ENCODE measurements at regions not wholly inside any gene's neighbourhood (a gene's known extent, or its start where the extent isn't known, plus 50 kb on each side); places are given as distances from the start of the nearest gene placed in this dataset.
"Not testable (repeated sequence)": the region's sequence is repeated elsewhere in the genome, so short reads cannot be mapped to it uniquely, and the experiment has no call there.

- DNase-seq (ENCODE audit: low spot score) (no peak), ATAC-seq (no peak)
- Mint-ChIP-seq H3K27me3 (ENCODE audit: low read depth) (peaks cover 15% of the 10 kb centered on the region), H3K27ac (no peak overlapping the region), H3K36me3 (peaks cover 77% of the 10 kb centered on the region), H3K9me3 (peaks cover 86% of the 10 kb centered on the region), H3K4me3 (no peak overlapping the region), H3K4me1 (no peaks in the 10 kb centered on the region)
- CTCF ChIA-PET: no interaction called here
- POLR2A ChIA-PET: no interaction called here
- no peak for TF ChIP-seq ZBTB43 (CRISPR knock-in tag; IDR thresholded peaks at IDR 0.05)
- no peak for TF ChIP-seq ZNF219 (CRISPR knock-in tag; IDR thresholded peaks at IDR 0.05; ENCODE audit: borderline replicate concordance)
- no peak for TF ChIP-seq TP53 (CRISPR knock-in tag; IDR thresholded peaks at IDR 0.05)
- TF ChIP-seq ZNF396 (CRISPR knock-in tag; IDR thresholded peaks at IDR 0.05; ENCODE audit: borderline replicate concordance): no peak
- TF ChIP-seq KAT7 (CRISPR knock-in tag; IDR thresholded peaks at IDR 0.05; ENCODE audit: borderline replicate concordance): no peak
These were observed 154.9 kb downstream of the SHCBP1 start for GRCh38 chr16:46466239-46466638.

GRCh38 chr16:46454801-46455200, 166.4 kb downstream of the SHCBP1 start:
- H3K27me3 Mint-ChIP-seq (ENCODE audit: low read depth); ATAC-seq; POLR2A ChIA-PET: not testable (repeated sequence)

DNA sequence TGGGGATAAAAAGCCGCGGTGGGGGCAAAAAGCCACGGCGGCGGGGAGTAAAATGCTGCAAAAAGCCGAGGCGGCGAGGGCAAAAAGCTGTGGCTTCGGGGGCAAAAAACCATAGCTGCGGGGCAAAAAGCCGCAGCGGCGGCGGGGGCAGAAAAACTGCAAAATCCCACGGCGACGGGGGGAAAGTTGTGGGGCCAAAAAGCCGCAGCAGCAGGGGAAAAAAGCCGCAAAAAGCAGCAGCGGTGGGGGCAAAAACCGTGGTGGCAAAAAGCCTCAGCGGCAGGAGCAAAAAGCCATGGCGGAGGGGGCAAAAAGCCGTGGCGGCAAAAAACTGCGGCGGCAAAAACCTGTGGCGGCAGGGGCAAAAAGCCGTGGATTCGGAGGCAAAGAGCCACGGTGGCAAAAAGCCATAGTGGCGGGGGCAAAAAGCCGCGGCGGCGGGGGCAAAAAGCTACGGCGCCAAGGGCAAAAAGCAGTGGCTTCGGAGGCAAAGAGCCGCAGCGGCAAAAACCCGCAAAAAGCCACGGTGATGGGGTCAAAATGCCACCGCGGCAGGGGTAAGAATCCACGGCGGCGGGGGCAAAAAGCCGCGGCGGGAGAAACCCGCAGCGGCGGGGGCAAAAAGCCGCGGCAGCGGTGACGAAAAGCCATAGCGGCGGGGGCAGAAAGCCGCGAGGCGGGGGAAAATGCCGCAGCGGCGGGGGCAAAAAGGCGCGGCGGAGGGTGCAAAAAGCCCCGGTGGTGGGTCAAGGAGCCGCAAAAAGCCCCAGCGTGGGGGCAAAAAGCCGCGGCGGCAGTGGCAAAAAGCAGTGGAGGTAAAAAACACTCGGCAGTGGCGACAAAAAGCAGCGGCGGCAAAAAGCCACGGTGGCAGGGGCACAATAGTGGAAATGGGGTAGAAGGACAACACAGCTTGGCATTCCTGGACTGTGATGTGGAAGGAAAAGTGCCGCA, 192.8 kb downstream of the SHCBP1 start:
- H3K4me3 Mint-ChIP-seq: no peak overlapping the region
- no peak for DNase-seq (ENCODE audit: low spot score)
- POLR2A ChIA-PET: no interaction called here
- H3K9me3 Mint-ChIP-seq: peaks cover 50% of the 10 kb centered on the region
- H3K4me1 Mint-ChIP-seq: no peaks in the 10 kb centered on the region
- CTCF ChIA-PET: no interaction called here
- TF ChIP-seq, protein P1, sequence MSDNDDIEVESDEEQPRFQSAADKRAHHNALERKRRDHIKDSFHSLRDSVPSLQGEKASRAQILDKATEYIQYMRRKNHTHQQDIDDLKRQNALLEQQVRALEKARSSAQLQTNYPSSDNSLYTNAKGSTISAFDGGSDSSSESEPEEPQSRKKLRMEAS (CRISPR knock-in tag; IDR thresholded peaks at IDR 0.05): no peak
- TF ChIP-seq TP53 (CRISPR knock-in tag; IDR thresholded peaks at IDR 0.05) (no peak), ZNF138 (CRISPR knock-in tag; conservative IDR thresholded peaks at IDR 0.05) (no peak), ZBTB21 (CRISPR knock-in tag; IDR thresholded peaks at IDR 0.05; ENCODE audit: borderline replicate concordance) (no peak), MXD4 (CRISPR knock-in tag; IDR thresholded peaks at IDR 0.05; ENCODE audit: borderline replicate concordance) (no peak), KAT7 (CRISPR knock-in tag; IDR thresholded peaks at IDR 0.05; ENCODE audit: borderline replicate concordance) (no peak), ZNF423 (CRISPR knock-in tag; IDR thresholded peaks at IDR 0.05) (no peak), HMGA2 (CRISPR knock-in tag; IDR thresholded peaks at IDR 0.05) (no peak), MLX (CRISPR knock-in tag; IDR thresholded peaks at IDR 0.05) (no peak), ZSCAN18 (CRISPR knock-in tag; IDR thresholded peaks at IDR 0.05) (no peak), SMAD4 (CRISPR knock-in tag; IDR thresholded peaks at IDR 0.05) (no peak)
- TF ChIP-seq, protein P2, sequence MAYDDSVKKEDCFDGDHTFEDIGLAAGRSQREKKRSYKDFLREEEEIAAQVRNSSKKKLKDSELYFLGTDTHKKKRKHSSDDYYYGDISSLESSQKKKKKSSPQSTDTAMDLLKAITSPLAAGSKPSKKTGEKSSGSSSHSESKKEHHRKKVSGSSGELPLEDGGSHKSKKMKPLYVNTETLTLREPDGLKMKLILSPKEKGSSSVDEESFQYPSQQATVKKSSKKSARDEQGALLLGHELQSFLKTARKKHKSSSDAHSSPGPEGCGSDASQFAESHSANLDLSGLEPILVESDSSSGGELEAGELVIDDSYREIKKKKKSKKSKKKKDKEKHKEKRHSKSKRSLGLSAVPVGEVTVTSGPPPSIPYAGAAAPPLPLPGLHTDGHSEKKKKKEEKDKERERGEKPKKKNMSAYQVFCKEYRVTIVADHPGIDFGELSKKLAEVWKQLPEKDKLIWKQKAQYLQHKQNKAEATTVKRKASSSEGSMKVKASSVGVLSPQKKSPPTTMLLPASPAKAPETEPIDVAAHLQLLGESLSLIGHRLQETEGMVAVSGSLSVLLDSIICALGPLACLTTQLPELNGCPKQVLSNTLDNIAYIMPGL (CRISPR knock-in tag; IDR thresholded peaks at IDR 0.05): no peak
- TF ChIP-seq, protein P3, sequence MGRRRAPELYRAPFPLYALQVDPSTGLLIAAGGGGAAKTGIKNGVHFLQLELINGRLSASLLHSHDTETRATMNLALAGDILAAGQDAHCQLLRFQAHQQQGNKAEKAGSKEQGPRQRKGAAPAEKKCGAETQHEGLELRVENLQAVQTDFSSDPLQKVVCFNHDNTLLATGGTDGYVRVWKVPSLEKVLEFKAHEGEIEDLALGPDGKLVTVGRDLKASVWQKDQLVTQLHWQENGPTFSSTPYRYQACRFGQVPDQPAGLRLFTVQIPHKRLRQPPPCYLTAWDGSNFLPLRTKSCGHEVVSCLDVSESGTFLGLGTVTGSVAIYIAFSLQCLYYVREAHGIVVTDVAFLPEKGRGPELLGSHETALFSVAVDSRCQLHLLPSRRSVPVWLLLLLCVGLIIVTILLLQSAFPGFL (CRISPR knock-in tag; IDR thresholded peaks at IDR 0.05; ENCODE audit: borderline replicate concordance): no peak
- H3K27me3 Mint-ChIP-seq (ENCODE audit: low read depth): peaks cover 3% of the 10 kb centered on the region; the same call in 1 of the 2 replicates
- peaks cover 47% of the 10 kb centered on the region for H3K36me3 Mint-ChIP-seq
- ATAC-seq: no peak
- no peak overlapping the region for H3K27ac Mint-ChIP-seq

More at GRCh38 chr16:46454801-46455200, 166.4 kb downstream of the SHCBP1 start:
- H3K4me1 Mint-ChIP-seq; DNase-seq (ENCODE audit: low spot score); H3K27ac Mint-ChIP-seq; H3K4me3 Mint-ChIP-seq; CTCF ChIA-PET: not testable (repeated sequence)
- H3K9me3 Mint-ChIP-seq: peaks cover 55% of the 10 kb centered on the region
- peaks cover 38% of the 10 kb centered on the region for H3K36me3 Mint-ChIP-seq
